ENCODE measurements at regions not wholly inside any gene's neighbourhood (a gene's known extent, or its start where the extent isn't known, plus 50 kb on each side); places are given as distances from the start of the nearest gene placed in this dataset.

- TF ChIP-seq POLR2AphosphoS5 (IDR thresholded peaks at IDR 0.05; ENCODE audit: borderline replicate concordance, low read depth, low read length) (no peak), EZH2 (IDR thresholded peaks at IDR 0.05) (no peak)
Measured at GRCh38 chr13:105474983-105475610, 1060.4 kb downstream of the EFNB2 start.

Data from SK-N-MC (cell line).